NCI-H2171 treated with DMSO at 0.1 percent for 48 hours (cell line): ENCODE measurements at regions not wholly inside any gene's neighbourhood (a gene's known extent, or its start where the extent isn't known, plus 50 kb on each side); places are given as distances from the start of the nearest gene placed in this dataset.
A peak's percentile ranks its signal among the peaks of the same experiment; 100 is the strongest.
"Not testable (repeated sequence)": the region's sequence is repeated elsewhere in the genome, so short reads cannot be mapped to it uniquely, and the experiment has no call there.

Experiments
- DNase-seq: peaks from one replicate; lab custom pipeline; 2025; lab: John Stamatoyannopoulos, UW

DNA sequence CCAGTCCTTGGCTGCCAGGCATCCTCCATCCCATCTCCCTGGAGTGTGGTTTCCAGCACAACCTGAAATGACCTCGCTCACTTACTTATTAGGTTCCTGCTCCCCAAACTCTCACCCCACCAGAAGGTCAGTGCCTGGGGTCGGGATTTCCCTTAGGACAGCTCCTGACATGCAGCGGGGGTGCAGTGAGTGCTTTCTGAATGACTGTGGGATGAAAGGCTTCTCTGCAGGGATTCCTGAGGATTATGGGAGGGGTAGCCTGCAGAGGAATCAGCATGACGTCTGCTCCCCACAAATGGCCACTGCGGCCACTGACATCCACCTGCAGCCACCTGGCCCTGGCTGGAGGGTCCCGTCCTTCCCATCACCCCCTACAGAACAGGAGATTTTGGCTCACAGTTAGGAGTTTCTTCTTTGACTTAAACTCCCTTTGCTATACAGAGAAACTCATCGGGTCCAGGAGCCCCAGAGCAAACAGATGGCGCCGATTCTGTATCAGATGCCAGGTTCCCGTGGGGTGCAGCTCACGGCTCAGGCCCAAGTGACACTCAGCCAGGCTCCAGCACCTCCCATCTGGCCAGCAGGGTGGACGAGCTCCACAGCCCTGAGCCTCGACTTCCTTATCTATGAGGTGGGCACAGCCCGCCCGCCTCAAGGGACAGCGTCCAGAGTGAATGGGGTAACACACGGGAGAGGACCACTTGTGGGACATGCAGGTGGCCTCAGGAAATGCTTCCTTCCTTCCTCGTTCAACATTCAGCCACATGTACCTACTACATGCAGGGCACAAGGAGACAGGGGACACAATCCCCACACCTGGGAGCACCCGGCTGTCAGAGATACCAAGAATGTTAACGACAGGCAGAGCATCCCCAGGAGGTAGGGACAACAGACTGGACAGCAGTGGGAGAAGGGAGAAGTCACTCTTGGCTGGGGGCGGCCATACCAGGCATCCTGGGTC lies 69.8 kb downstream of the RMI2 start:
- DNase-seq, result peak; percentile 38

DNA sequence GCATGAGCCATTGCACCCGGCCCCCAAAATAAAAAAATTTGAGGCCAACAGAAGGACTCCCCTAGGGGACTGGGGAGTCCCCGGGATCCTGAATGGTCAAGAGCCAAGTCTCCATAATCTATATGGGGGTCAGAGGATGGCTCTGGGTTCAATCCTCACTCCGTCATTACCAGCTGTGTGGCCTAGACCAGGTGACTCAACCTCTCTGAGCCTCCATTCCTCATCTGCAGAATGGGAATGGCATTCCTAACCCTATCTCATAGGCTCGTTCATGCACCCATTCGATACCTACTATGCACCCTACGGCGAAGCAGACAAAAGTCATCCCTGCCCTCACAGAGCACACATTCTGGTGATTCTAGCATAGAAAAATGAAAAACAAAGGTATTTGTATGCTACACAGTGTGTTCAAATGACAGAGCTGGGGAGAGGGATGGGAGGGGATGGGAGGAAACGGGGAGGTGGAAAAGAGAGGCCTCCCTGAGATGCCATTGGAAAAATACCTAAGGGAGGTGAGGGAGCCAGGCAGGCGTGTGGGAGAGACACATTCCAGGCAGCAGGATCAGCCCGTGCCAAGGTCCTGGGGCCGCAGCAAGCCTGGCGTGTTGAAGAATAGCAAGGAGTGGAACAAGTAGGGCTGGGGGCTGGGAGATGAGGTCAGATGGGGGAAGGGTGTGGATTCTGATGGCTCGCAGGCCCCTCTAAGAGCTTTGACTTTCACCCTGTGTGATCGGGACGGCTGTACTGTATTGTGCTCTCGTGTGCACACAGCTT lies 71.2 kb downstream of the RMI2 start:
- no peak for DNase-seq

DNA sequence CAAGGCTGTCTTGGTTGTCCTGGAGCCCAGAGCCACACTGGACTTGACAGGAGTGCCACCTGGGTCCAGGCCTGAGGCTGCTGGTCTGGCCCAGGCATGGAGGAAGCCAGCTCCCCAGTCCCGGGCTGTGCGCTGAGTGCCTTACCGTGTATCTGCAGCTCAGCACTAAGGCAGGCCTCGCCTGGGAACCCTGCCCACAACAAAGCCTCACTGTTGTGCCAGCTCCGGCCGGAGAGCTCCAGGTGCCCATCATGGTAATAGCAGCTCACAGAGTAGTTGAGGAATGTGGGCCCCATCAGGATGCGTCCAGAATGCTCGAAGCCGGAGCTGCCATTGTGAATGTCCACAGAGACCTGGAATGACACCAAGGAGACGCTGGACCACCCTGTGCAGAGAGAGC lies 72.2 kb downstream of the RMI2 start:
- DNase-seq, result no peak

DNA sequence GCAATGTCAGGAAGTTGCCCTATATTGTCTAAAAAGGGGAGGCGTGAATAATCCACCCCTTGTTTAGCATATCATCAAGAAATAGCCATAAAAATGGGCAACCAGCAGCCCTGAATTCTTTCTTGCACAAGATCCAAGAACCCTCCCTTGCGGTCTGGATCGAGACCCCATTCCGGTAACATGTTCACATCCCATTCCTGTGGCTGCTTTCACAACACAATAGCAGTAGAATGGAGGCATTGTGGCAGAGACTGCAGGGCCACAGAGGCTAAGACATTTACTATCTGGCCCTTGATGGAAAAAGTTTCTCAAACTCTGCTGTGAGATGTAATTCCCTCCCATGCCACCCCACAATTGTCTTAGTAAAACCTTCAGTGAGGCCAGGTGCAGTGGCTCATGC lies 73.2 kb downstream of the RMI2 start:
- DNase-seq, result no peak

DNA sequence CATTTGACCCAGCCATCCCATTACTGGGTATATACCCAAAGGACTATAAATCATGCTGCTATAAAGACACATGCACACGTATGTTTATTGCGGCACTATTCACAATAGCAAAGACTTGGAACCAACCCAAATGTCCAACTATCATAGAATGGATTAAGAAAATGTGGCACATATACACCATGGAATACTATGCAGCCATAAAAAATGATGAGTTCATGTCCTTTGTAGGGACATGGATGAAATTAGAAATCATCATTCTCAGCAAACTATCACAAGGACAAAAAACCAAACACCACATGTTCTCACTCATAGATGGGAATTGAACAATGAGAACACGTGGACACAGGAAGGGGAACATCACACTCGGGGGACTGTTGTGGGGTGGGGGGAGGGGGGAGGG lies 74.8 kb downstream of the RMI2 start:
- DNase-seq, result not testable (repeated sequence)

DNA sequence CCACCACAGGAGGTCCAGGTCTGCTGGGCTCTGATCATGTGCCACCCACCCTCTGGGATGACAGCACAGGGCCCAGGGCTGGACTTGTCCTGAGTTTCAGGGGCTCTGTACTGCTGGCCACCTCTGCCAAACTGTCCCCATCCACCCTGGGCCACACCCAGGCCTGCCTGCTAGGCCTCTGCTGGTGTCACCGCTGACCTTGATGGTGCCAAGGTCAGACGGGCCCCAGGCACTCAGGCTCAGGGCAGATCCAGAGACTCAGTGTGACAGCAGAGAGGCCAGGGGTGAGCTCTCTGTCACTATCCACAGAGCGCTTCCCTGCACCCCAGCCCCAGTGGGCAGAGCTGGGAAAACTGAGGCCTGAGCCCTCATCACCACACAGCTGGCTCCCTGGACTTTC lies 75.6 kb downstream of the RMI2 start:
- DNase-seq, result no peak

DNA sequence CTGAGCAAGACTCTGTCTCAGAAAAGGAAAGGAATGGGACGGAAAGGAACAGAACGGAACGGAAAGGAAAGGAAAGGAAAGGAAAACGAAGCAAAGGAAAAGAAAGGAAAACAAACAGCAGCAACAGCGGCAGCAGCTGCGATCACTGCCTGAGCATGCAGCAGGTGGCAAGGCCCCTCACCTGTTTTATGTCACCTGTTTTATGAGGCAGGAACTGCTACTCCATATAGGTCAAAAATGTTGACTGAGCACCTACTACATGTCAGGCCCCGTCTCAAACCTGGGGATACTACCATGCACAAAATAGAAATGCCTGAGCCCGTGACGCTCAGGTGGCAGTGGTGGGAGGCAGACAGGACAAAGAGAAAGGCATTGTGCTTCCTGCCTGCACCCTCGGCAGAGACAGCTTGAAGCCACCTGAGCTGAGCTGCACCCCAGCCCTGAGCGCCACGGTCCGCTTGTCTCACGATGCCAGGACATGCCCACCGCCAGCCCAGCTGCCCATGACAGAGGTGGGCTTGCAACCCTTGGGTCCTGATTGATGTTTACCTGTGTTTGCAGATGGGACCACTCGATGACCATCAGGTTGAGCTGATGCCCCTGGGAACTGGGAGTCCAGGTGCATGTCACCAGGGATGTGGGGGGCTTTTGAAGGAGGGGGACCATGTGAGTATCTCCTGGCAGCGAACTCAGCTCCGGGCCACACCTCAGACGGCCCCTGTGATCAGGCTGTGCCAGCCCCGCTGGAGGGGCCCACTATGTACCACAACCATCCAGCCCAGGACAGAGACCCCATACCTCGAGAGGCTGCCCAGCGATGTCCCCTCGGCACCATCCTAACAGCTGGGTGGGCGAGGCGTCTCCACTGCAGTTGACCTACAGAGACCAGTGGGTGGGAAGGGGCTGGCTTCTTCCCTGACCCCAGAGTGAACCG lies 77.4 kb downstream of the RMI2 start:
- no peak for DNase-seq

DNA sequence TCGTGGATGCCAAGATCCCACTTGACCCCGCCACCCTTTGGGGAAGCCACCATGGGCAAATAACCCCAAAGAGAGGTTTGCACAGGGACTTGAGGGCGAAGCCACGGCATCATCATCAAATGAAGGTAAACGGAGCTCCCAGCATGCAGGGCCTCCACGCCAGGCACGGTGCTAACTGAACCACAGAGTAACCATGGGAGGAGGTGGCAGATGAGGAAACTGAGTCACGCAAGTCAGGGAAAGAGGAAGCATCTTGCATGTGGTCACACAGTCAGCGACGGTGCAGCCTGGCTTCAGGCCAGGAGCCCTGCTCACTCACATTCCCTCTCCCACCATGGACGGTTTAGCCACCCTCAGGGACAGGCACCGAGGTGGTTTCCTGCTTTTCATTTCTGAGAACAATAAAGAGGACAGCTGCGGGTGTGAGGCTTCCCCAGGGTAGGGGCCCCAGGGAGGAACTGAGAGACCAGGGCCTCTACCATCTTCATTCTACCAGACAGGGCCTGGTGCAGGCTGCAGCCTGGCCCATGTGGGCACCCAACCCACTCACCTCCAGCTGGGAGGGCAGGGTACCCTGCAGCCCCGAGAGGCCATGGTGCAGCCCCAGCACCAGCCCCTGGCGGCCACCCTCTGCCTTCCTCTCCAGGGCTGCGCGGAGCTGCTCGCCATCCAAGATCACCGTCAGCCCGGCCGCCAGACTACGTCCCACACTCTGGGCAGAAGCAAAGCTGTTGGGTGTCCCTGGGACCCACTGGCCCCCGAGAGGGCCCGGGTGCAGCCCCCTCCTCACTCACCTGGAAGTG lies 78.3 kb downstream of the RMI2 start:
- DNase-seq, result no peak

DNA sequence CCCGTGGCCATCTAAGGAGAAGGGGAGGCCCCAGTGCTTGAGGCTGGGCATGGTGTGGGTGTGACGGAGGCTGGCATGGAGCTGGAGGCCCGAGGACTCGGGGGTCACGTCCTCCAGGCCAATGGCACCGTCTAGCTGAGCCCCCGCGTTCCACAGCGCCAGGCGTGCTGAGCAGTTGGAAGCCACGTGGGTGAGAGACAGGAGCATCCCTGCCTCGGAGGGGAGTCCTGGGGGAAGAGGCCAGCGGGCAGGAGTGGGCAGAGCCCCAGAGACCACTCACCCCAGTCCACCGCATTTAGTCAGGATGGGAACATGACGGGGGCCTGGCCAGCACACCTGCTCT lies 78.8 kb downstream of the RMI2 start:
- no peak for DNase-seq

DNA sequence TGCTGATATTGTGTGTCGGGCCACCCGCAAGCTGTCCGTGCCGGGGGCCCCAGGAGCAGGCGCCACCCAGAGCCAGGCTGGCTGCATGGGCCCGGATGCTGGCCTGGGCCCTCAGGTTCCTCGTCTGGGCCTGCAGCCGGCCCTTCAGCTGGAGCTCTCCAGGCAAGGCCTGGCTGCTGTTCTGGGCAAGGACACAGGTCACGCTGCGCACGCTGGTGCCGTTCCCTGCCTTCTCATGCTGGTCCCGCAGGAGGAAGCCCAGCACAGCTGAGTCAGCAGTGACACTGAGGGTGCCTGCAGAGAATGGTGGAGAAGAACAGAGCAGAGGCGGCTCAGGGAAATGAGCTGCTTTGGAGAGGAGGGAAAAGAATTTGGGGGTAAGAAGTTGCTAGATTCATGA lies 79.9 kb downstream of the RMI2 start:
- no peak for DNase-seq

DNA sequence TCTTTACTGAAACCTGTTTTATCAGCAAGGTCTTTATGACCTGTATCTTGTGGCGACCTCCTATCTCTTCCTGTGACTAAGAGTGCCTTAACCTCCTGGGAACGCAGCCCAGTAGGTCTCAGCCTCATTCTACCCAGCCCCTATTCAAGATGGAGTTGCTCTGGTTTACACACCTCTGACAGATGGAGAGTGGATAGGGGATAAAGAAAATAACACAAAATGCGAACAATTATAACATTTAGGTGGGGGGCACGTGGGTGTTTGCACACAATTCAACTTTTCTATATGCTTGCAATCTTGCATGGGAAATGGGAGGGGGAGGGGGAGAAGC lies 83.3 kb downstream of the RMI2 start:
- no peak for DNase-seq

DNA sequence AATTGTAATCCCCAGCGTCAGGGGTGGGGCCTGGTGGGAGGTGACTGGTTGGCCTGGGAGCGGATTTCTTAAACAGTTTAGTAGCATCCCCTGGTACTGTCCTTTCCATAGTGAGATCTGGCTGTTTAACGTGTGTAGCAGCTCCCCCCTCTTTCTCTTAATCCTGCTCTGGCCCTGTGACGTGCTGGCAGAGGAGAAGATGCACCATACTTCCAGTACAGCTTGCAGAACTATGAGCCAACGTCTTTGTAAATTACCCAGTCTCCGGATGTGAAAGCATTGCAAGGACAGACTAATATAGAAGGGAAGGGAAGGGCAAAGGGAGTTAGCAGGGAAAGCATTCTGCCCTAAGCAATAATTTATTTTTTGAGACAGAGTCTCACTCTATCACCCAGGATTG lies 83.9 kb downstream of the RMI2 start:
- DNase-seq, result no peak

DNA sequence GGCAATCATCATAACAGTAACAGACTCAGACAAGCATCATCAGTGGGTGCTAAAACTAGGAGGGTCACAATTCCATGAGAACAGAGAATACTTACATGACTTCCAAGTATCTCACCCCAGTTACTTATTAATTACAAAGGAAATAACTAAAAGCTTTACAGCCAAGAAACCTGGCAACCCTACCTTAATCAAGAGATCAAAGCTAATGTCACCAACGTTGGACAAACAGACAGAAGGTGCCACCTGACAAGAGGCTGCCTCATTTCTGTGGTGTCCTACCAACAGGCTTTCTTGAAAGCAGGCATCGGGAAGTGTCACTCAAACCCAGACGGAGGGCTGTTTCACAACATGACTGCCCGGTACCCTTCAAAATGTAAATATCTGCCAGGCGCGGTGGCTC lies 84.6 kb downstream of the RMI2 start:
- no peak for DNase-seq

DNA sequence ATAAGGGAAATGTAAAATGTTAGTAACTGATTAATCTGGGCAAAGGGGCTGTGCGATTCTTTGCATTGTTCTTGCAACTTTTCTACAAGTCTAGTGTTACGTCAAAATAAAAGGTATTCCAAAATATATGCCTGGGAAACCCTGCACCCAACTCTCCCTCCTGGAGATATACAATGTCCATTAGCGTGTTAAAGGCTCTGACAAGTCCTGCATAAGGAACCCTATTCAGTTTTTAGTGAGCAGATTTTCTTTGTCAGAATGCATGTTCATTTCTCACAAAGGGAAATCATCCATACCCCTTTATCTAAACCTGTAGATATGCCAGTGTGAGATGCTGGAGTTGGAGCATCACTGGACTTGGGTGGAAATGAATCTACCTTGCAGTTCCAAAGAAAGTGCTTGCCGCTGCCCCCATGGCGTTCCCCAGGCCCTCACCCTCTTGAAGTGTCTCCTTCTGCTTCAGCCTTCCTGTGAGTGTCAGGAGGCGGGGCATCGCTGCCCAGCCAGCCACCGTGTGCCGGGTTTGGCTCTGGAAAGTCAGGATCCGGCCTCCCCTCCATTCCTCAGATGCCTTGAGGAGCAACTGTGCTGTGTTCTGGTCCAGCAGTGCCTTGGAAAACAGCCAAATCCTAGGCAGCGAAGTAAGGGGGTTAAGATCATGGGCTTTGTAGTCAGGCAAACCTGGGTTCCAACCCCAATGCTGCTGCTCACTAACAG lies 85.5 kb downstream of the RMI2 start:
- no peak for DNase-seq

DNA sequence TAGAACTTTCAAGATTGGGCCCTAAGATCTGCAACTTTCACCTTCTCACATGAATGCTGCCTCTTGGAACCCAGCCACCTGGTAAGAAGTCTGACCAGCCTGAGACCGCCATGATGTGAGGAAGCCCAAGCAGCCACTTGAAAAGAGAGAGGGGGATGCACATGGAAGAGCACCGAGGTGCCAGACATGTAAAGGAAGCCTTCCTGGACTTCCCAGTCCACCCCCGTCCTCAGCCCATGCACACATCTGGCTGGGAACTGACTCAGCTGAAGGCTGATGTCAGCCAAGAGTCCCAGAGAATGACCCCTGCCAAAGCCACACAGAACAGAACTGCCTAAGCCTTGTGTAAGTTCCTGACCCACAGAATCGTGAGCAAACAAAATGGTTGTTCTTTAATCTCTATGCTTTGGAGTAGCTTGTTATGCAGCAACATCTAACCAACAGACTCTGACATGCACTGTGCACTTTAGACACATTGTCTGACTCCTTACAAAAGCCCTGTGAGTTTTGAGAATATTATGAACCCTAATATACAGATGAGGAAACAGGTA lies 86.7 kb downstream of the RMI2 start:
- no peak for DNase-seq

DNA sequence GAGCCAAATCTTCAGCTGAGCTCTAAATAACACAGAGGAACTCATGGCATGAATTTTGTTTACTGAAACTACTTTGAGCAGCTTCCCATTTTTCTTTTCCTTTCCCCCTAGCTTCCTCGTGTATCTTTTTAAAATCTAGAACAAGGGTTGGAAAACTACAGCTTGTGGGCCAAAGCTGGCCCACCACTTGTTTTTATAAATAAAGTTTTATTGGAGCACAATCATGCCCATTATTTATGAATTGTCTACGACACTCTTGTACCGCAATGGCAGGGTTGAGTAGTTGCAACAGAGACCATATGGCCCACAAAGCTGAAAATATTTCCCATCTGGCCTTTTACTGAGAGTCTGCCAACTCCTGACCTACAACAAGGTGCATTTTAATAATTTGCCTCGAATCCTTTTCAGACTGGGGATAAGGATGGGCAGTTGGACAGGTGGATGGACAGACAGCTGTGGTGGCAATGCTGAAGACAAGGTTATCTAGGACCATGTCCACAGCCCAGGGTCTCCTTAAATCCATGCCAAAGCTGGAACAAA lies 87.7 kb downstream of the RMI2 start:
- peak; percentile 84 for DNase-seq

DNA sequence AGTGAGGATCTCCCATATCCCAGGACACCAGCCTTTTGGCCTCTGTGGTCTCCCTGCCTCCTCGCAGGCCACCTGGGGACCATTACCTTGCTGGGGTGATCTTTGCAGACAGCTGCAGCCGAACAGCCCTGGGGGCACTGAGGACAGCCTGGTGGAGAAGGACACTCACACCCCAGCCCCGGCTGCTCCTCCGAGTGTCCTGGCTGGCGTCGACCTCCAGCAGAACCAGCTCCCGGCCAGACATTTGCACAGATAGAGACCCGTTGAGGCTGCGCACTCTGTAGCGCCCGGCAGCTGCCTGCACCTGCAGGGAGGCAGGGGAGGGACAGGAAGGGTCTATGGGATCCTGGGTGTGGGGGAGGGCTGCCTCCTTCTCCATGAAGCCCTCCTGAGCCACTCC lies 90.3 kb downstream of the RMI2 start:
- no peak for DNase-seq

DNA sequence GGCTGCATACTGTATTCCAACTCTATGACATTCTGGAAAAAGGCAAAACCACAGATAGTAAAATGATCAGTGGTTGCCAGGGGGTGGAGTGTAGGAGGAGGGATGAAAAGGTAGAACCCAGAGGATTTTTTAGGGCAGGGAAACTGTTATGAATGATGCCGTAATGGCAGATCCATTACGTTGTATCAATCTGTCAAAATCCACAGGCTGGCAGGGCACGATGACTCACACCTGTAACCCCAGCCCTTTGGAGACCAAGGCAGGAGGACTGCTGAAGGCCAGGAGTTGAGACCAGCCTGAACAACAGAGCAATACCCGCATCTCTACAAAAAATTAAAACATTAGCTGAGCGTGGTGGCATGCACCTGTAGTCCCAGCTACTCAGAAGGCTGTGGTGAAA lies 91.8 kb downstream of the RMI2 start:
- DNase-seq, result peak; percentile 41

DNA sequence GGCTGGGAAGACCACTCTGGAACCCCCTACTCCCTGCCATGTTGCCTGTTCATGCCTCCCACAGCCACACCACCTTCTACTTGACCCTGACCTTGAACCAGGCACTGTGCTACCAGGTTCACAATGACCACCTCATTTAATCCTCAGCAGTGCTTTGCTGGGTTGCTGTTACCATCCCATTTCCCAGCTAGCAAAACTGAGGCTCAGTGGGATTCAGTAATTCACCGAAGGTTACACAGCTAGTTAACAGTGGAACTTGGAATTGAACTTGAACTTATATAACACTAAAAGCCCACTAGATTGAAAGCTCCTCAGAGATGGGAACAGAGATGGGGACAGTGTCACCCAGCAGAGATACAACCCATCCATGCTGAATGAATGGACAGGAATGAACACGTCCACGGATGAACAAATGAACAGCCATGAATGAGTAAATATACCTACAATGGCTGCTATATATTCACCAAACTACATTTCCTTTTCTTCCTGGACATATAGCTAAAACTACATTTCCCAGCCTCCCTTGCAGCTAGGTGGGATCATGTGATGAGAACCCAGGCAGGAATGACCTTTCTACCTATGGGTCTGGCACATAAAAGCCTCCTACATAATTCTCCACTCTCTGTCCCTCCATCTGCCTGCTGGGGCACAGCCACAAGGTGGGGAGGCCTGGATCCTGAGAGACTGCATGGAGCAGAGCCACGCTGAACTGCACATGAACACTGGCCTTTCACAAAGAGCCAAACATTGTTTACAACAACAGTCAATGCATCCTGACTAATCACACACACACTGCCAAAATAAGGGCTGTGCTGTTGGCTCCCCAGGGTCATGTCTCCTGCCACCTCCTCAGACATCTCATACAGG lies 94.8 kb downstream of the RMI2 start:
- DNase-seq, result peak; percentile 43
